GM19238 (cell line): ENCODE measurements at regions not wholly inside any gene's neighbourhood (a gene's known extent, or its start where the extent isn't known, plus 50 kb on each side); places are given as distances from the start of the nearest gene placed in this dataset.

Experiments
- DNase-seq: peaks from one replicate; pipeline ENCODE4 v3.0.0; 2011; ENCODE audit warnings: low spot score; ENCODE audit not compliant: insufficient read length

DNA sequence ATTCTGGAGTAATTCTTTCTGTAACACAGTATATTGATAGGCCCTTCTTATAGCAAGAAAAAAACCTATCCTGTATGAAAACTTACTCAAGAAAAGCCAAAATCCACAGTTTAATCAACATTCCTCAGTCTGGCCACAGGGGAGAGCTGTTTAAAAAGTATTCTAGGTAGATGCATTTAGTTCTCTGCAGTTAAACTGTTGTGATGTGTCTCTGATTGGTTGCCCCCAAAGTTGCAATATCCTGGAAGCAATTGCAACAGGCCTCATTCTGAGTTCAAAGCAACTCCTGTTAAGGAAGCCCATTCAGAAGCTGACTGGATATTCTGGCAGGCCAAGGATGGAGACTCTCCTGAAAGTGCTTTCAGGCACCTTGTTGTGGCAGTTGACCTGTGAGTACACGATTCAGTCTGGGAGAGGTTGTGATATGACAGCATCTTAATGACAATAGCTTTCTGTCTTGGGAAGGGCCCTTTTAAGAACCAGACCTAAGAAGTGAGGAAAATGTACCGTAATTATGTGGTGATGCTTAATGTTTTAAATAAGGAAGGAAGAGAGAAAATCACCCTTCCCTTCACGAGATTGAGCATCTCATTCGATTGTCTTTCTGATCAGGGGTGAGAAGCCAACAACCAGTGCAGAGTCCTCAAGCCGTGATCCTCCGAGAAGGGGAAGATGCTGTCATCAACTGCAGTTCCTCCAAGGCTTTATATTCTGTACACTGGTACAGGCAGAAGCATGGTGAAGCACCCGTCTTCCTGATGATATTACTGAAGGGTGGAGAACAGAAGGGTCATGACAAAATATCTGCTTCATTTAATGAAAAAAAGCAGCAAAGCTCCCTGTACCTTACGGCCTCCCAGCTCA is 420.7 kb downstream of the DAD1 start:
- no peak for DNase-seq

GRCh38 chr14:22164616-22165015 is 424.4 kb downstream of the DAD1 start:
- no peak for DNase-seq

DNA sequence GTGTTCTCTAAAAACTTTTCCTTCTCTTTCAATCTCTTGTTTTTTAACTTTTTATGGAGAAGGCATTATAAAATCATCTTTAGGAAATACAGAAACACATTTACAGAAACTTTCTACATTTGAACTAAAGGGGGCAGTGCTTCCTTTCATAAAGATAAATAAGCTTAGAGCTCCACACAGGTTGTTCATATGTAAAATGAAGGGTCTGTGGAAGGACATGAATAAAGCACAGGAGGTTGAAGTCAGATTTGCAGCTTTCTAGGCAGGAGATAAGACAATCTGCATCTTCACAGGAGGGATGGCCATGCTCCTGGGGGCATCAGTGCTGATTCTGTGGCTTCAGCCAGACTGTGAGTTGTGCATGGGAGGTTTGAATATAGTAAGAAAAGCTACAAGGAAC is 426.0 kb downstream of the DAD1 start:
- no peak for DNase-seq

- no peak for DNase-seq
Observed at GRCh38 chr14:22159957-22160356, 429.1 kb downstream of the DAD1 start.

DNA sequence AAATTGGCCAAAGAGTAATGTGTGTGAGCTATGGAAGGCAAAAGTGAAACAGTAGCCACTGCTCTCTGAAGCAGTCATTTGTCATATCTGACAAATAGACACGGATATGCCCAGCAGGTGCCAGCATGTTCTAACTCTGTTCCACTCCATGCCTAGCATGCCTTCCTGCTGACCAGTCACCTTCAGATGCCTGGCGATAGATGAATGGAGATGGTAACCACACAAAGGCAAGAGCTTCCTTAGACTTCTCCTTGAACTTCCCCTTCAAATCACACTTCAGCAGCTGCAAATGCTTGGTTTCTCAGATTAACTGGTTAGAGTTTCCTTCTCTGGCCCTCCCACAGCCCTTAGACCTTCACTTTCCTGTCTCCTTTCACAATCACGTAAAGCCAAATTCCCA is 429.9 kb downstream of the DAD1 start:
- DNase-seq, result no peak

DNA sequence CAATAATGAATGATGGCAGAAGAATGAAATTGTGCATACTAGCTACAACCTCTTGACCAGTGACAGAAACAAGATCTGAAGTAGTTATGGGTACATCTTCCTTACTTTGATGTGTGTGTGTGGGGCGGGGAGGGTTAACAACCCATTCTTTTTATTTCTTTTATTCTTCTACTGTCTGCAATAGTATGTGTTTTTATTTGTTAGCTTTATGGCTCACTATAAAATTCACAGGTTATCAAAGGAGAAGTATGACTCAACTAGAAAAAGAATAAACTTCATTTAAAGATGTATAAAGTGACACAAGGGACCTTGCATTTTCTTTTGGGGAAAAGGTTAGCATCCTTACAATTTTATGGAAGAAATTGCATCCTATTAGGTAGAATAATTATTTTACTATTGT is 430.5 kb downstream of the DAD1 start:
- no peak for DNase-seq

GRCh38 chr14:22155571-22155970 is 433.5 kb downstream of the DAD1 start:
- DNase-seq, result no peak

GRCh38 chr14:22152903-22153302 is 436.1 kb downstream of the DAD1 start:
- DNase-seq, result no peak

- DNase-seq, result no peak
Observed at GRCh38 chr14:22152161-22152870, 436.7 kb downstream of the DAD1 start.

DNA sequence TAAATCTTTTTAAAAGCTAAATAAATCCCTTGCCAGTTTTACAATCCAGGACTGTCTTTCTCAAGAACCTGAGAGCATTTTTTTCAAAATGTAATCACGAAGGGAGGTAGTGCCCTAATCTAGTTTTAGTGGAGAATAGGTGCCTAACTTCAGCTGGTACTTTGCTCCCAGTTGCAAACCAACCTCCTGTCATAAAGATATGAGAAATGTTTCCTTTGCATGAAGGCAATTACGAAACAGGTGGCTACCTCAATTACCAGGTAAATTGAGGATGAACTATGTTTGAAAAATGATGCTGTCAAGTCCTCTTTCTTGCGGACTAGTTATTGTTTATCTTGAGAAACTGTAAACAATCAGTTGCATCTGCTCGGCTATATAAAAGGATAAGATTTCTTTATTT is 437.9 kb downstream of the DAD1 start:
- no peak for DNase-seq

DNA sequence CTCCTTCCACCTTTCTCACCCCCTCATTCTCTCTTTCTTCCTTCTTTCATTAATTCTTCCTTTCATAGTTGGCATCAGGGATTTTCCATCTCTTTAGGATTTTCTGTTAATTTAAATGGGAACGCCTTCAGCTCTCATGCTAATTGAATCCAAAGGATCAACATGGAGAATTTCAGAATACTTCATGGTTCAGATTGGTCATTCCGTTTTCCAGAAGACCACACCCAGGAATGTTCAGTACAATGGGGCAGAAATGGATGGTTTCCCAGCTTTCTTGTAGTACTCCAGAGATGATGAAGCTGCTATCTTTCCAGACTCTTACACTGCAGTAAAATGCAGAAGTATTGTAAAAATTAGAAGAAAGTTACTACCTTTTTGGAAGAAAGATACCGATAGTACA is 440.0 kb downstream of the DAD1 start:
- DNase-seq, result no peak

DNA sequence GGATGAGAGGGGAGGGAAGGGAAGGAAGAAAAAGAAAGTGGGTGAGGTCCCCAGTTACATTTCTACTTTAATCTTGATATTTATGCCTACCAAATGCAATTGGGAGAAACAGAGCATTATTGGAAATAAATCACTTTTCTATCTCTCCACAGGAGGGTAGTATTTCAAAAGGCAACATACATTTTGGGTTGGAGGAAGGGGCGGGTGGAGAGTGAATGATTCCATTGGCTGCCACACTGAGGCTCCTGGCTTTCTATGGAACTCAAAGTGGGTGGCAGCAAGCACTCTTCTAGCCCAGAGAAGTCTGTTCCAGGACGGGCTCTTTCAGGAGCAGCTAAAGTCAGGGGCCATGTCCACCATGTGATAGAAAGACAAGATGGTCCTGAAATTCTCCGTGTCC is 441.3 kb downstream of the DAD1 start:
- no peak for DNase-seq

GRCh38 chr14:22143363-22143762 is 445.7 kb downstream of the DAD1 start:
- DNase-seq, result no peak

DNA sequence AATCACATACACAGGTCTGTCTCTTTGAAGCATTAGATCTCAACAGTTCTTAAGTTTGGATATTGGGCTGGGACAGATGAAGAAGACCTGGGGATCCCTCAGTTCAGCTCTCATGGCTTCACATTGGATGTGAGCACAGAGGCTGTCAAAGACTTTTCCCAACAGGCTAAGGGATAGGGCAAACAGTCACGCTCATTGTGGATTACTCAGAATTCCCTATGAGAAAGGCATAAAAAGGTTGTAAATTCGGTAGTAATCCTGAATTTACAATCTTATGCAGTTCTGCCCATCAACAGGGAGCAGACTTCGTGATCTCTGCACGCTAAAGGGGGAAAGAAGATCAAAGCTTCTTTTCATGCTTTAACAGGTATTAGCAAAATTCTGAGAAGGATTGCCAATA is 448.4 kb downstream of the DAD1 start:
- DNase-seq, result no peak

DNA sequence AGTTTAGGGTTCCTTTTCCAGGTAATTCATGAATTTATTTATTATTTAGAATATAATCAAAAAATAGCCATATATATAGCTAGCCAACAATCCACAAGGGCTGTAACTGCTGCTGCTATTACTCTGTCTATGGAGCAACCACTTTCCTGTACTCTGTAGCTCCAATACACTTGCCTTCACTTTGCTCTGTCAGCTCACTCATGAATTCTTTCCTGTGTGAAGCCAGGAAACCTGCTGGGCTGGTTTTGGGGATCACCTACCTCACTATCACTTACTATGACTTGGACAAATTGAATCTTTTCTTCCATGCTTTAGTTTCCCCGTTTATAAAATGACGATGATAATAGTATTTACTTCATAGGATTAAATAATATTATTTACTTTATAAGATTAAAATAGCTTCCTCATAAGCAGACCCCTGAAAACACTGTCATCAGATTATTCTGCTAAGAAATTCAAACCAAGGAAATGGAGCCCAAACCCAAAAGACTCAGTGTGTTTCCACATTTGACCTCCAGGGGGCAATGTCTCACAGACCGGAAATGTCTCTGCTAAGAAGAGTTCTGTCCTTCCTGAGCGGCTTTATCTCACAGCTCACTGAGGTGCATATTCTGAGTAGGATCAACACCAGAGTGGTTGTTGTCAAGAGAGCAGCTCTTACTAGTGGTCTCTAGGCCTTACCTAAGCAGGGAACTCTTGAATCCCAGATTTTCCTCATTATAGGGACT is 457.1 kb downstream of the DAD1 start:
- no peak for DNase-seq

DNA sequence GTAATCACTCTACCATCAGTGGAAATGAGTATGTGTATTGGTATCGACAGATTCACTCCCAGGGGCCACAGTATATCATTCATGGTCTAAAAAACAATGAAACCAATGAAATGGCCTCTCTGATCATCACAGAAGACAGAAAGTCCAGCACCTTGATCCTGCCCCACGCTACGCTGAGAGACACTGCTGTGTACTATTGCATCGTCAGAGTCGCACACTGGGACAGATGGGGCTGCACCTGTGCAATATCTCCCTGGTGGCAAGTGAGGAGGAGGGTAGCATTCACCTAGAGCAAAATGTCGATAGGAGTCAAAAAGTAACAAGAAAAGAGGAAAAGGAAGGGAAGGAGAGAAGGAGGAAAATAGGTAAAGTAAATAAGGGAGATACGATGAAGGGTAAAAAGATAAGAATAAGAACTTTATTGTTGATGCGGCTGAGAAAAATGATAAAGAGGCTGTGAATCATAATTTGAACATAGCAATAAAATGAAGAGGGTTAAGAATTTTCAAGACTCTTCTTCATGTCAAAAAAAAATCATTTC is 450.5 kb upstream of the OR4E1 start:
- no peak for DNase-seq

- DNase-seq, result no peak
Observed at GRCh38 chr14:22122829-22123560, 449.4 kb upstream of the OR4E1 start.

DNA sequence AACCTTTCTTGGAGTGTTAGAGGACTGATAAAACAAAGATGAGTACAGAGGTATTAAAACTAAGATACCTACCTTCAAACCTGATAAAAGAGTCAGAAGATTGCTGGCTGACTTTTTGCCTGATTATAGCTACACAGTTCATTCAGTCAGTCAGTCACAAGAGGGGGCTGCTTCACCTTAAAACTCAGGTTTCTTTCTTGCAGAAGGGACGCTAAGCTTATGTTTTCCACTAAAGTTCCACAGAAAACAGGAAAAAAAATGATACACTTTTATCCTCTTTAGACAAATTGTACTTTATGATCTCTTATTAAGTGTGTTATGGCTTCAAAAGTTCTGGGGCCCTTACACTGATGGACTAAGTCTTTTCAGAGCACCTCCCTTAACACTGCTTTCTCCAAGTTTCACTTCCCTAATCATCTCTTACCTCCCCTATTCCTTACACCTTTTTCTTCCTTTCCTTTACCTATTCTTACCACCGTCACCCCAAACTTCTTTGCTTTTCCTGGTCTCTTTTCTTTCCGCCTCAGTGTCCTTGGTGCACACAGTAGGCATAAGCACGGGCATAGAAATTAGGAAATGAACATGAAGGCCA is 448.7 kb upstream of the OR4E1 start:
- no peak for DNase-seq

GRCh38 chr14:22118899-22119477 is 445.4 kb upstream of the OR4E1 start:
- no peak for DNase-seq

DNA sequence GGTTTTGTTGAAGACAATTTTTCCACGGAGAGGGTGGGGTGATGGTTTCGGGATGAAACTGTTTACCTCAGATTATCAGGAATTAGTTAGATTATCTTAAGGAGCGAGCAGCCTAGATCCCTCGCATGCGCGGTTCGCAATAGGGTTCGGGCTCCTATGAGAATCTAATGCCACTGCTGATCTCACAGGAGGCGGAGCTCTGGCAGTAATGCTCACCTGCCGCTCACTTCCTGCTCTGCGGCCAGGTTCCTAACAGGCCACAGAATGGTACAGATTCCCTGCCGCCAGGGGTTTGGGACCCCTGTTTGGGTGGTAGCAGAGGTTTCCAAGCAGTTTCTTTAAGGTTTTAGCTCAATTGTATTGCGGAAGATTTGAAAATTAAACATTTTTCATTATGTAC is 439.8 kb upstream of the OR4E1 start:
- no peak for DNase-seq

DNA sequence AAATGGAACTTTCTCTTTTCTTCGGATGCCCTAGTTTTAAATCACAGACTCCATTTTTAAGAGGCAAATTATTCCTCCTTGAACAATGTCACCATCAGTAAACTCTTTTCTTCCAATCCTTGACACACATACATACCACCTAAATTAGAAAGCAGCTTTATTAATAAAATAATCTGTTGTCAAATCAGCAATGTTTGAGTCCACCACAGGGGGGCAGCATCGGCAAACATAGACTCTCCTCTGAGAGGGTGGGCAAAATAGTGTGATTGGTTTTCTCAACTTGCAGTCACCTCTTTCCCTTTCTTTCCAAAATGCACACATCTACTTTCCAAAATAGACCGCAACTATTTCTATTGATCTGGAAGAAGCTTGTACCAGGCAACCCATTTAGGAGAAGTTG is 438.4 kb upstream of the OR4E1 start:
- DNase-seq, result no peak
